ENCODE measurements at regions not wholly inside any gene's neighbourhood (a gene's known extent, or its start where the extent isn't known, plus 50 kb on each side); places are given as distances from the start of the nearest gene placed in this dataset.

DNA sequence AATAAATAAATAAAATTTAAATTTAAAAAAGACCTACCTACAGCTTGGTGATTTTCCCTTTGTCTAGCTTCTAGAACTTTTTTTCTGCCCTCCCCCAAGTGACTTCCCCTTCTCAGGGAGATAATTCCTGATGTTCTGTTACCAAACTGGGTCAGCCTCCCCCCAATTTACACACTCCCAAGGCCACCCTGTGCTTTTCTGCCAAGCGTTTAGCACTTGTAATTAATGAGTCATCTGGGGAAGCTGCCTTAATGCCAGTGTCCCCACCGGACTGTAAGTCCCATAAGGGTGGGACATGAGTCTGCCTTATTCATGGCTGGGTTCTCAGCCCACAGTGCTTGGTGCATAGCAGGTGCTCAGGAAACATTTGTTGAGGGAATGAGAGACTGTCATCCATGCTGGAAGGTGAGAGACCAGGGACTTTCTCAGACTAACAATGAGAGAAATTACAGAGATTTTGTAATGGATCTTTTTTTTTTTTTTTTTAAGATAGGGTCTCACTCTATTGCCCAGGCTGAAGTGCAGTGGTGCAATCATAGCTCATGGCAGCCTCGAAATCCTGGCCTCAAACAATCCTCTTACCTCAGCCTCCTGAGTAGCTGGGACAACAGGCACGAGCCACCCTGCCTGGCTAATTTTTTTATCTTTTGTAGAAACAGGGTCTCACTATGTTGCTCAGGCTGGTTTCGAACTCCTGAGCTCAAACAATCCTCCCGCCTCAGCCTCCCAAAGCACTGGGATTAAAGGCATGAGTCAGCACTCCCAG is 106.8 kb downstream of the PHETA1 start:
- no peak for TF ChIP-seq TCF7L2 (IDR thresholded peaks at IDR 0.05; ENCODE audit: borderline replicate concordance, low read depth, low read length)
- TF ChIP-seq, protein P1, sequence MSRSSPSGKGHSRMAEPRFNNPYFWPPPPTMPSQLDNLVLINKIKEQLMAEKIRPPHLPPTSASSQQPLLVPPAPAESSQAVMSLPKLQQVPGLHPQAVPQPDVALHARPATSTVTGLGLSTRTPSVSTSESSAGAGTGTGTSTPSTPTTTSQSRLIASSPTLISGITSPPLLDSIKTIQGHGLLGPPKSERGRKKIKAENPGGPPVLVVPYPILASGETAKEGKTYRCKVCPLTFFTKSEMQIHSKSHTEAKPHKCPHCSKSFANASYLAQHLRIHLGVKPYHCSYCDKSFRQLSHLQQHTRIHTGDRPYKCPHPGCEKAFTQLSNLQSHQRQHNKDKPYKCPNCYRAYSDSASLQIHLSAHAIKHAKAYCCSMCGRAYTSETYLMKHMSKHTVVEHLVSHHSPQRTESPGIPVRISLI (tag by site-specific recombination; IDR thresholded peaks at IDR 0.05) = no peak
- TF ChIP-seq HOXD13 (CRISPR knock-in tag; IDR thresholded peaks at IDR 0.05; ENCODE audit: borderline replicate concordance) = no peak
- TF ChIP-seq, protein P2, sequence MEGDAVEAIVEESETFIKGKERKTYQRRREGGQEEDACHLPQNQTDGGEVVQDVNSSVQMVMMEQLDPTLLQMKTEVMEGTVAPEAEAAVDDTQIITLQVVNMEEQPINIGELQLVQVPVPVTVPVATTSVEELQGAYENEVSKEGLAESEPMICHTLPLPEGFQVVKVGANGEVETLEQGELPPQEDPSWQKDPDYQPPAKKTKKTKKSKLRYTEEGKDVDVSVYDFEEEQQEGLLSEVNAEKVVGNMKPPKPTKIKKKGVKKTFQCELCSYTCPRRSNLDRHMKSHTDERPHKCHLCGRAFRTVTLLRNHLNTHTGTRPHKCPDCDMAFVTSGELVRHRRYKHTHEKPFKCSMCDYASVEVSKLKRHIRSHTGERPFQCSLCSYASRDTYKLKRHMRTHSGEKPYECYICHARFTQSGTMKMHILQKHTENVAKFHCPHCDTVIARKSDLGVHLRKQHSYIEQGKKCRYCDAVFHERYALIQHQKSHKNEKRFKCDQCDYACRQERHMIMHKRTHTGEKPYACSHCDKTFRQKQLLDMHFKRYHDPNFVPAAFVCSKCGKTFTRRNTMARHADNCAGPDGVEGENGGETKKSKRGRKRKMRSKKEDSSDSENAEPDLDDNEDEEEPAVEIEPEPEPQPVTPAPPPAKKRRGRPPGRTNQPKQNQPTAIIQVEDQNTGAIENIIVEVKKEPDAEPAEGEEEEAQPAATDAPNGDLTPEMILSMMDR (tag by site-specific recombination; IDR thresholded peaks at IDR 0.05) = no peak
- TF ChIP-seq SETDB1 (IDR thresholded peaks at IDR 0.05; ENCODE audit: insufficient read length, low read length) = no peak

All from HEK293 (cell line).